Urothelium cell line (cell line): ENCODE measurements at regions not wholly inside any gene's neighbourhood (a gene's known extent, or its start where the extent isn't known, plus 50 kb on each side); places are given as distances from the start of the nearest gene placed in this dataset.
A peak's percentile ranks its signal among the peaks of the same experiment; 100 is the strongest.

ENCODE experiments used
- DNase-seq: peaks from one replicate; pipeline ENCODE4 v3.0.0; 2011; ENCODE audit warnings: low spot score, mixed read lengths
- FAIRE-seq: peaks from 2 replicates; lab custom pipeline; 2011; peaks lifted over from hg19 to GRCh38; lab: Jason Lieb, UNC

DNA sequence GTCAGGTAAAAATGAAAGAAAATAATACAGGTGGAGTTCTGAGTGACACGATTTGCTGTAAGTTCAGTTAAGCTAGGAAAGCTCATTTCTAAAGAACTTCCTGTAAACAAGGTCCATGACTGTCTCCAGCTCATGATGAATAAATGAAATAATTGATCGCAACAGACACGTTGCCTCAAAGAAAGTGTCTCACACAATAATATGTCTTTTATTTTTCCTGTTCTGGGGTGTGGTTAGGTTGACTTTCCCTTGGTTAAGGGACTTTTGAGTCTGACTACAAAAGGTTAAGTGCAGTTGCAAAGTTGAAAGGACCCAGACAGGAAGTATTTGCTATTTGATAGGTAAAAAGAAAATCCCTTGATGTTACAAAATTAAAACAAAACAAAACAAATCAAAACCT, 304.2 kb upstream of the PRDM1 start:
- DNase-seq (no peak), FAIRE-seq (no peak)

DNA sequence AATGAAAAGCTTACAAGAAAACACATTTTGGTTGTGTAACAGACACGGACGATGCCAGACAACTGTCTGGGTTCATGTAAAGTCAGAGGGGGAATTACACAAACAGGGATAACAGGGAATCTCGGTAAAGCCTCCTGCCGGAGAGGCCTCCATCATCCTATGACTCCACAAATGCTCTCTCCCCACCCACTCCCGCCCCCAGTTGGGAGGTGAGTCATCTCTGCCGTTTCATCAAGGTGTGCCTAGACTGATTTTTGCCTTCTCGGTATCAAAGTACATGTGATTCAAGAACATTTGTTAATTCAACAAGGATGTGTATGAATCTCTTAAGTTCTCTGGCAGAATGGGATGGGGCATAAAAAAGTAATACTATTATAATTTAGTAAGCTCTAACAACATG, 304.9 kb upstream of the PRDM1 start:
- FAIRE-seq = no peak
- peak; percentile 65 for DNase-seq

DNA sequence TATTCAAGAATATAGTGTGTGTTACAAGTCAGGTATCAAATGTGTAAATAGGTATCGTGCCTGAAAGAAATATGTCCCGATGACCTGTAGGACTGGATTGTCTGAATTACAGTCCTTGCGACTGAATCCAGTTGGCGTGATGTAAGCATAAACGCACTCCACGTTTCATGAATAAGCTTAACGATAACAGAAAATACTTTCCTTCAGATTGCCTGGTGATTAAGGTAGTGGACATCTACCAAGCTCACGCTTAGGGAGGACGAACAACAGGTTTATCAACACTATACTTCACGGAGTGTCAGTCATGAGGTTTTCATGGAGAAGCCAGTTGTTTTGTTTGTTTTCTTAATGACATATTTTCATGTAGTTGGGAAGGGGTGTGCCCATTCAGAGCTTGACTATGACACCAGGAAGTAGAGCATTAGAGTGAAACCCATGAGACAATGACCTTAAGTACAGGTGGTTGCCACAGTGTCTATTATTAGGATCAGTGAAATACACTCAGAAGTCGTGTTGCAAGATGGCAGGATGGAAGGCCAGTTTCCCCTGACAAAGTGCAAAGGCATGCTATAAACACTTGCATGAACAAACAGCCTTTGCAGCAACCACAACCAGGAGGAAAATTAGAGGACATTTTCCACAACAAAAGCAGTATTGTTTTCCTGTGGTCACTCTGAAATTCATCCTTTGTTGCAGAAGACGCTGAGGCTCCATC, 305.8 kb upstream of the PRDM1 start:
- DNase-seq = peak; percentile 30
- no peak for FAIRE-seq

DNA sequence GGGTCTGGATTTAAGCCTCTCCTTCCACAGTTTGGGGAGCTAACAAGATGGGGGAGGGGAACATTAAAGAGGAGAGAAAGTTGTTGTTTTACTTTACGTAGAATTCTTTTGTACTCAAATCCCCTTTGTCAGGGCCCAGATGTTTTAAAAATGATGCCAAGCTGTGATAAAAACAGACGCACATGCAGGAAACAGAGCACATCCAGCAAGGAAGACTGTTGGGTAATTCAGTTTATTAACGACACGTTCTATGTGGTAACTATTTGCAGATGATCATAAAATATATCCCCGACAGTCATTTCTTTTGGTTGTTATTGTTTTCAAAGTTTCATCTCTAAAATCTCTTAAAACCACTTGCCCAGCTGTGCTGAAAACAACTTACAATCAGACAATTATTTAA, 307.0 kb upstream of the PRDM1 start:
- FAIRE-seq = no peak
- DNase-seq = no peak

DNA sequence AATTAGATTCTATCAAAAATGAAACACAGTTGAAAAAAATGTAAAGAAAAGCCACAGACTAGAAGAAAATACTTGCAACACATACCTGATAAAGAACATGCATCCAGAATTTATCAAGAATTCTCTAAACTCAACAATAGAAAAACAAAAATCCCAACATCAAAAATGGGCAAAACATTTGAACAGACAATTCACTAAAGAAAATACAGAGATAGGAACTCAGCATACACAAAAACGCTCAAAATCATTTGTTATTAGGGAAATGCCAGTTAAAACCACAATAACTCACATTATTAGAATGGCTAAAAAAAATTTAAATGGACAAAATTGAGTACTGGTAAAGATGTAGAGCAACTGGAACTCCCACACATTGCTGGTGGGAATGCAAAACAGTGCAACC, 311.0 kb upstream of the PRDM1 start:
- FAIRE-seq = no peak
- DNase-seq = no peak

DNA sequence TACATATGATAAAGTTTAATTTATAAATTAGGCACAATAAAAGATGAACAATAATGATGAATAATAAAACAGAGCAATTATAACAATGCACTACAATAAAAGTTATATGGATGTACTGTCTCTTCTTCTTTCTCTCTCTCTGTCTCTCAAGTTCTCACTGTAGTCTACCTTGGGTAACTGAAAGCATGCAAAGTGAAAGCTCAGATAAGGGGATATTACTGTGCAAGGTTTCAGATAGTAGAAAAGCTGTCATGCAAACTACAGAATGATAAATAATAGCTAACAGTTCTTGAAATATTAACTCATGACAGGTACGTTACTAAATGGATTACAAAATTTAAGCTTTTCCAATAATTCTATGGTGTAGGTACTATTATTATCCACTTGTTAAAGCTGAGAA, 311.9 kb upstream of the PRDM1 start:
- DNase-seq (no peak), FAIRE-seq (no peak)

DNA sequence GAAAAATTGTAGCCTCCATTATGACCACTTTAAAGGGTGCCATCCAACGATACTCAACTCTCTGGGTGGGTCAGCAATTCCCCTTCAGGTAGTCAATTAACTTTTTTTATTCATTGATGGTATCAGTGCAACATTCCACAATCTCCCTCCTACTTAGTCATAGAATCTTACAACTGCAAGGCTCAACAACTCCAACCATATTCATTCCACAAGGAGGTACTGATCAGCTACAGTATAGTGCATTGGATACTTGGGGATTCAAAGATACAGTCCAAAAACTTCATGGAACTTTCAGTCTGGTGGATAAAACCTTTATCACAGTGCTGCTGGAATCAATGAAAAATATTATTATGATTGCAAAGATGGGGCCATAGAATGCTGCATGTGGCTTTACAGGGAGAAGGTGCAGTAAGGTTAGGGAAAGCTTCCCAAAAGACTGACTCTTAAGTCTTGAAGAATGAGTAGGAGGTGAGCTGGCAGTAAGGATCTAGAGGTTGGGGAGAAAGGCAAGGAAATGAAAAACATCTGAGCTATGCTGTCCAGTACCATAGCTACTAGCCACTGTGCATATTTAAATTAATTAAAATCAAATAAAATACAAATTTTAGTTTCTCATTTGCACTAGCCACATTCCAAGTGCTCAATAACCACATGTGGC, 314.7 kb upstream of the PRDM1 start:
- FAIRE-seq (no peak), DNase-seq (no peak)

DNA sequence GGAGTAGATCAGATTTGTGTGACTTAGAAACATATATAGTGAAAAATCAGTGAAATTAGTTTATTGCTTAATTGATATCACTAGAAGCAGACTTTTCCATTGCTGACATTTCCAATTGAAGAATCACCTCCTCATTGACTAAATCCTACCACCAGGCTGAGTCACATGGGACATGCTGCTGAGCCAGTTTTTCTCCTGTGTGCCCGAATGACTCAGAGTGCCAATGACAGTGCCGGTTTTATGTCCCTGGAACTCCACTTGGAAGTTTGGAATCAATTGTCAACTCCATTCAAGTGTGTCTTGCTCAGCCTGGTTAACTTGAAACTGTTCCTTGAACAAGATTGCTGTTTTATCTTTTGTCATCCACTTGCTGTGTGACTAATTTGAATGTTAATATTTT, 316.1 kb upstream of the PRDM1 start:
- DNase-seq = no peak
- FAIRE-seq = no peak

DNA sequence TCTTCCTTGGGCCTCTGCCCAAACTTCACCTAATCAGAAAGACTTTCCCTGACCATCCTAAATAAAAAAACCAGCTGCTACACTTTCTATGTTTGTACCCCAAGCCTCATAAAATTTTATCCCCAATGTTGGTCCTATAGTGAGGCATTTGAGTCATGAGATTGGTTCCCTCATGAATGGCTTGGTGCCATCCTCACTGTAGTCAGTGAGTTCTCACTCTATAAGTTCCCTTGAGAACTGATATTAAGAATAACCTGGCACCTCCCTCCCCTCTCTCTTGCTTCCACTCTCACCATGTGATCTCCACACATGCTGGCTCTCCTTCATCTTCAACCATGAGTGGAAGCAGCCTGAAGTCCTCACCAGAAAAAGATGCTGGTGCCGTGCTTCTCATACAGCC, 316.9 kb upstream of the PRDM1 start:
- FAIRE-seq (no peak), DNase-seq (no peak)

DNA sequence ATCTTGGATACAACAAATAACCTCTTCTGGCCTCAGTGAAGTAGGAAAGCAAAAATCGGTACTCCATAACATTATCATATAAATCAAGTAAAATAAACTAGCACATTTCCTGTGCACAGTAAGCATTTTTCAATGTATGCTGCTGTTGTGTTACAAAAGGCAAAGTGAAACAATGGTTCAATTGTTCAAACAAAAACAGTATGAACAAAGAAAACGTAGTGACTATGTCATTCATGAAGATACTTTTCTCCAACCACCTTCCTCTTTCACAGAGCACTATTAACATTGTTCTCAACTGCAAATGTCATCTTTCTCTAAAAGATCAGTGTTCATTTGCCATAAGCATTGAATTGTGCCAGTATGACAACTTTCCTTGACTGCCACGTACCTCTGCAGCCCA, 318.6 kb upstream of the PRDM1 start:
- DNase-seq = no peak
- no peak for FAIRE-seq

DNA sequence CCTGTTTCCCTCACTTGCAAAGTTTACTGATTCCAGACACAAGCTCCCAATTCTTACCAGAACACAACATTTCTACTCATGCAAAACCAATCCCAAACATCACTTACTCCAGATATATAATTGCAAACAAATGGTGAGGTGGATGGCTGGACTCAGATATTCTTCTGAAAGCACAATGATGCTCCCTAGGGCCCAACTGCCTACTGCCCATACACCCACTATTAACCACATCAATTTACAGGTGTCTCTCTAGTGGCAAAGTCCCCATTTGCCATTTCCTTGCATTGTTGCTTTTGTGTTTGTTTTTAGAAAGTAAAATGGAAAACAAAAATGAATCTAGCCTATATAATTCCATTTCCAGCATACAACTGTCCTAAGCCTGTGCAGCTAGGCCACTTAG, 320.9 kb upstream of the PRDM1 start:
- FAIRE-seq (no peak), DNase-seq (no peak)

DNA sequence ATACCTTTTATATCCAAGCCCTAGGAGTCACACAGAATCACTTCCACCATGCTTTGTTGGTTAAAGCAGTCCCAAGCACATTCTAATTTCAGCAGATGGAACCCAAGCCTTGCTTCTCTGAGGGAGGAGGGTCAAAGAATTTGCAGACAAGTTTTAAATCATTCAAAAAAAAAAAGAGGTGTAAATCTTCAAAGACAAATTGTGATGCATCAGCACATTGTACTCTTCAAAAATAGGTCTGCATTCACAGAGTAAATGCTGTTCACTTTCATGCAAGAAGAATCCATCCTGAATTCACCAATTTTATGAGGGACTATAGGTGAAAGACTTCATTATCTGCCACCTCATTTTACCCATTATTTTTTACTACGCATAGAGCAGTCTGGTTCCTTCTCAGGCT, 321.8 kb upstream of the PRDM1 start:
- FAIRE-seq = no peak
- no peak for DNase-seq

DNA sequence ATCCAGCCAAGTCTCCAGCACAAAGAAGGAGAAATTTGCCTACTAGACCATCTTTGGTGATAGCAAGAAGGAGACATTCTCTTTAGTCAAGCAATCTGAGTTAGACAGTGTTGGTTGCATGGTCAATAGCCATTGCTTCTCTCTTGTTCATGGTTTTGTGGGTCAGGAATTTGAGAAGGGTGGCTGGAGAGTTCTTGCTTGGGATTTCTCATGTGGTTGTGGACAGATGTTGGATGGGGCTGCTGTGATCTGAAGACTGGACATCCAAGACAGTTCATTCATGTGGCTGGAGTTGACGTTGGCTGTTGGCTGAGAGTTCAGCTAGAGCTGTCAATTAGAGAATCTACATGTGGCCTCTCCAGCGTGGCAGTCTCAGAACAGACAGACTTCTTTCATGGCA, 322.3 kb upstream of the PRDM1 start:
- FAIRE-seq = no peak
- DNase-seq = no peak

DNA sequence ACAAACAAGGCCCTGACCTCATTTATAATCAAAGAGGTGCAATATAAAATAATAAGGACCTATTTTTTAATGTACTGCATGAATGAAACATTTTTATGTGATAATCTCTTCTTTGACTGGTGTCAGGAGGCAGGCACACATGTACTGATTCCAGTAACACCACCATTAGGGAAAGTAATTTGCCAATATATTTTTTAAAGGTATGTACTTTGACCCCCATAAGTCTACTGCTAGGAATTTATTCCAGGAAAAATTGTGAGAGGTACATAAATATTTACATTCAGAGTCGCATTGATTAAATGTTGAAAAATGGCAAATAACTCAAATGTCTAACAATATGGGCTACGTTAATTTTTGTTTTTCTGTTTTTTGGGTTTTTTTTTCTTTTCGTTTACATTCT, 325.4 kb upstream of the PRDM1 start:
- FAIRE-seq = no peak
- no peak for DNase-seq

DNA sequence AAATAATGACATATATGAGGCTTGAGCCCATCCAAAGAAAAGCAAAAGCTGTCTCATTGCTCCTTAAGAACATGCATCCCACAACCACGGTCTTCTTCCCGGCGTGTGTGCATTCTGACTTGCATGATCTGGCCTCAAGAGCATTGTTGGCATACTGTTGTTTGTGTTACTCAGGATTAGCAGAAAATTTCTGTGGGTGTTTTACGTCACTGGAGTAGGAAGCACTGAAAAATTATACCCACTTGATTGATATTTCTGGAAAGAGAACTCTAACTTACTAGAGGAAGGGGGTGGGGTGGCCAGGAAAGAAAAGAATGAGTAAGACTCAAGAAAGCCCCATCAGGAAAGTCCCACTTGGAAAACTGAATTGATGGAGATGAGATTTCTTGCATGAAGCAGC, 326.2 kb upstream of the PRDM1 start:
- FAIRE-seq = no peak
- DNase-seq = no peak

DNA sequence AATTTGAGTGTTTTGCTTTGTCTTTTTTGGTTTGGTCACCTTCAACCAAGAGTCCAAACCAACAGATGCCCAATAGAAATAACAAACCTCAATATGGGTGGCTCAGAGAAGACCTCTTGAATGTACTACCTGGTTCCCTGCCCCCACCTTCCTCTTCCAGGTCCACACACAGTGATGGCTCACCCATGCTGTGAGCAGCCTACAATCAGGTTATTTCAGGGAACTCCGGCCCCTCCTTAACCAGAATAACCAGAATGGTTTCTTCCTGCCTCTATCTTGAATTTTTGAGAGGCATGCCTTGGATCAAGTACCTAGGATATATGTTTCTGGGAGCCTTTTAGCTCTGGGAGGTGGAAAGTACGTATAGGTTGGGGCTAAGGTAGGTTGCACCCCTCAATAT, 327.1 kb upstream of the PRDM1 start:
- no peak for FAIRE-seq
- DNase-seq = no peak

DNA sequence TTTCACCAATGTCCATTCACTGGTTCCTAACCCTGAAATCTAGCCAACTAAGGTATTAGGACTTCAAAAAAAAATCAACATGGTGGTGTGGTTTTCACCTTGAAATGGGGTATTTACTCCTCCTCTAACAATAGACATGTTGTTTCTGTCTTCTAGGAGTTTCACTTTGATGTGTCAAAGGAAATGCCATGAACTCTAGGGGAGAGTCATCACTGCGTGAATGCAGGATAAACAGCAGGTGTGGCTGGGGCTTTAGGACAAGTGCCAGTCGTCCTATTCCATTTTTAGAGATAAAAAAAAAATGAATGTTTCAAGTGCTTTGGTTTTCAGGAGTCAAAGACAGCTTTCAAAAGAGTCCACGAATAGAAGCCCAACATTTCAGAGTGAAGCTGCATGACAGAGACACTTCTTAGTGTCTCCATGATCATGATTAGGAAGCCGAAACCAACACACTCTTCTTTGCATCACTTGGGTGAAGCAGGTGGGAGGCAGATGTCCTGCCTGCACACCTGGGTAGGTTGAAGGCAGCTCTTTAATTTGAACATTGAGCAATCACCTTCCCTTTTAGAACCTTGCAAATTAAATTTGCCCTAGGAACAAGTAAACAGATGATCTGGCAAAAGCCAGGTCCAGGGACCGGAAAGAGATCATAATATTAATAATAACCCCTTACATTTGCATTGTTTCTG, 328.5 kb upstream of the PRDM1 start:
- peak; percentile 39 for DNase-seq
- no peak for FAIRE-seq

DNA sequence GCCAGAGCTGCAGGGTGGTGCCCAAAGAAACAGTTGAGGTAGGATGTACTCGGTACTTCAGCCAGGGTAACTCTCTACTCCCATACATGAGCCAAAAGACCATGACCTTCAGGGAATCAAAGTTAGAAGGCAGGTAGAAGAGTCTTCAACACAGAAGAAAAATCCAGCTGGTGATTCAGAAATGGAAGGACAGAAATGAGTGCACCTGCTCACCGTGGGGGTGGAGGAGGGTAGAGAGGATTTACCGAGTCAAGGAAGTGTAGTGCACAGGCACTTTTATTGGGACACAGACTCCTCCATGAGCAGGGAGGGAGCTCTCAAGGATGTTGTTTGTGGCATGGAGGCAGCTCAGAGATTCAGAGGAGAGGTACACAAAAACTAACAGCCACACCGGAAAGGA, 330.3 kb upstream of the PRDM1 start:
- no peak for DNase-seq

DNA sequence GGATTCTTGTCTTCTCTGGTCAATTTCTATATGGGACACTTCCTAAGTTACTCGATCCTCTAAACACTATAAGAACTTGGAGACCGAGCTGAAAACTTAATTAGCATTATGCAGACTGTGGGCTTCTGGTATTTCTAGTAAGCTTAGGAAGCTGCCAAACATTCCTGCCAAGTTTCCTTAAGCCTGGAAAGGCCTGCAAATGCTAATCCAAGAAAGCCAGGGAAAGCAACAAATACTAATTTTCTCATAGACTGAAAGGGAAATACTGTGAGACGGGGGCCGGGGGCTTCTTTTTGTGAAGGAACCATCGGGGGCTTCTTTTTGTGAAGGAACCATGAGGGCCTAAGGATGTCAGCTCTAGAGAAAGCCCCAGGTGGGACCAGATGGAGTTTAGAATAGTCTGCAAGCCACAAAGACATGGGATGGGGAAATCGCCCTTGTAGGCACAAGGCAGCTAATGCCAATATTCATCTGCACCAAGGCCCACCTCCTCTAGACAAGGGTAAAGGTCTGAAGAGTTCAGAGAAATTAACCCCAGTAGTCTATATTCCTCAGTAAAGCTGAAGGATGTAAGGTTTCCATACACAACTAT, 332.4 kb upstream of the PRDM1 start:
- no peak for DNase-seq
- FAIRE-seq = no peak

More for the DNA sequence above, 330.3 kb upstream of the PRDM1 start:
- no peak for FAIRE-seq

DNA sequence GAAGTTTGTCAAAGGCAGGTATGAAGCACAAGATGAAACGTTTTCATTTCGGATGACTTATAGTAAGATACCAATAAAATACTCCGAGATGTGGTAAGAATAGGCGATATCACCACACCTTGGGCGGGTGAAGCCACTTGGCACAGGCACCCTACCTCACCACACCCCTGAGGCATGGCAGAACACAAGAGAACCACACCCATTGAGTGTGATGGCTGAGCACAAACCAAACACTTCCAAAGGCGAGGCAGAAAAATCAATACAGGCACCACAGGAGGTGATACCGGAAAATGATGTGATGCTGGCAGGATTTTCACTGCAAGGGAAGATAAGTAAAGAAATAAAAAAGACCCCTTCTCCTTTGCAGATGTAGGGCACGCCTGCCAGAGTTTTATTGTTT, 332.9 kb upstream of the PRDM1 start:
- DNase-seq = no peak
- no peak for FAIRE-seq

DNA sequence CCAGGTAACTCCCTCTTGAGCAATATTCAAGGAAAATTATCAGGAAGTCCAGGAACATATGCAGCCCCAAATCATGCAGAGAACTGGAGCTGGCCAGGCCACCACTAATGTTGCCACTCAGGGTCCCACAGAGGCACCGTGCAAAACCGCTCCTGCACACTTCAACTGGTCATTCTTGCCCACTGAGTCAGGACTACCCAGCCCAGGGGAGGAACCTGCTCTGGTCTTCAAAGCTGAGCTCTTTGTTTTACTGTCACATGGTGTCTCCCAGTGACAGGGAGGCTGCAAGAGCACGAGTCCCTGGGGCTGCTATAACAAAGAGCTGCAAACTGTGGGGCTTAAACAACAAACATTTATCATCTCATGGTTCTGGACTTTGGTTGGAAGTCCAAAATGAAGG, 336.0 kb upstream of the PRDM1 start:
- no peak for FAIRE-seq
- DNase-seq = no peak

DNA sequence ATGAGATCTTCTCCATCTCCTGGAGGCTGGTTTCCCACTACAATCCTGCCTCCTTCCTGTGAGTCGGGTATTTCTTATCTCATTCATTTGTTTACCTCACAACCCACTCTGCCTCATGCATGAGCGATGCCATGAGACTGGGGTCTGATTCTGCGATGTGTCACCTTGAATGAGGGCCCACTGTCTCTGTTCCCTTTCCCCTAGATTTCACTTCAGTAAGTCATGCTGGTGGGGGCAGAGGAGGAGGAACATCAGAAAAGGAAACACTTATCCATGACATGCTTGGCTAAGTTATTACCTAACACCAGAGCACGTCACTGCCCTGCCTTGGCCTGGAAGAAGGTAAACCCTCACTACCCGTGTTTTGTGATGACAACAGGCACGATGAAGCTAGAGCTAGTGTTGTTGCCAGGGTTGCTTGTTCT, 337.4 kb upstream of the PRDM1 start:
- FAIRE-seq (no peak), DNase-seq (no peak)
